Fibroblast of the aortic adventitia (primary cell): ENCODE measurements at regions not wholly inside any gene's neighbourhood (a gene's known extent, or its start where the extent isn't known, plus 50 kb on each side); places are given as distances from the start of the nearest gene placed in this dataset.
"Not testable (repeated sequence)": the region's sequence is repeated elsewhere in the genome, so short reads cannot be mapped to it uniquely, and the experiment has no call there.

Experiments
- DNase-seq: peaks from one replicate; pipeline ENCODE4 v3.0.0-alpha.2; 2010; ENCODE audit warnings: low read depth
- H3K4me3 ChIP-seq: 2 replicates; pipeline ENCODE4 v1.5.1; 2011; ENCODE audit warnings: low read depth, mild to moderate bottlenecking, control low read depth, low read length, moderate library complexity
- CTCF ChIP-seq: IDR thresholded peaks from 2 replicates; pipeline ENCODE4 v1.5.1; 2011; ENCODE audit warnings: mild to moderate bottlenecking, low read length, control low read depth, inconsistent platforms; ENCODE audit not compliant: insufficient read depth

- no peak for TF ChIP-seq CTCF
- no peak for DNase-seq
- H3K4me3 ChIP-seq, result no peak overlapping the region
Measured at GRCh38 chr17:22373911-22374310, 681.6 kb downstream of the KCNJ18 start.

- TF ChIP-seq CTCF, result no peak
- DNase-seq, result no peak
- H3K4me3 ChIP-seq, result no peak overlapping the region
Measured at GRCh38 chr17:22374741-22375140, 682.4 kb downstream of the KCNJ18 start.

- not testable (repeated sequence) for DNase-seq
Measured at GRCh38 chr17:22376747-22377146, 684.4 kb downstream of the KCNJ18 start.

GRCh38 chr17:22378748-22379147 lies 686.4 kb downstream of the KCNJ18 start:
- not testable (repeated sequence) for DNase-seq

More at GRCh38 chr17:22376747-22377146, 684.4 kb downstream of the KCNJ18 start:
- H3K4me3 ChIP-seq, result not testable (repeated sequence)

GRCh38 chr17:22381589-22381988 lies 689.3 kb downstream of the KCNJ18 start:
- DNase-seq, H3K4me3 ChIP-seq: not testable (repeated sequence)

More at GRCh38 chr17:22378748-22379147, 686.4 kb downstream of the KCNJ18 start:
- H3K4me3 ChIP-seq, result not testable (repeated sequence)

GRCh38 chr17:22383772-22384460 lies 691.6 kb downstream of the KCNJ18 start:
- not testable (repeated sequence) for H3K4me3 ChIP-seq, DNase-seq

GRCh38 chr17:22384461-22384800 lies 692.1 kb downstream of the KCNJ18 start:
- not testable (repeated sequence) for H3K4me3 ChIP-seq, DNase-seq

GRCh38 chr17:22398446-22398845 lies 706.1 kb downstream of the KCNJ18 start:
- not testable (repeated sequence) for H3K4me3 ChIP-seq, DNase-seq

GRCh38 chr17:22399037-22399436 lies 706.7 kb downstream of the KCNJ18 start:
- H3K4me3 ChIP-seq, DNase-seq: not testable (repeated sequence)

GRCh38 chr17:22405080-22405479 lies 712.8 kb downstream of the KCNJ18 start:
- H3K4me3 ChIP-seq, DNase-seq: not testable (repeated sequence)

- no peak for TF ChIP-seq CTCF
- H3K4me3 ChIP-seq, result no peak overlapping the region
- DNase-seq, result no peak
Measured at GRCh38 chr17:22409160-22409751, 716.9 kb downstream of the KCNJ18 start.
